ENCODE measurements at regions not wholly inside any gene's neighbourhood (a gene's known extent, or its start where the extent isn't known, plus 50 kb on each side); places are given as distances from the start of the nearest gene placed in this dataset.

- TF ChIP-seq CTCF (IDR thresholded peaks at IDR 0.05; ENCODE audit: low read depth, low read length, missing control alignments) = no peak
- DNase-seq = no peak
- H3K4me3 ChIP-seq (ENCODE audit: low read depth, low read length) = no peak overlapping the region
- in situ Hi-C loops (cut with HindIII; ENCODE audit: low pct_ligation_motif_present, low sequenced_read_pairs) = no loop called here
- H3K27me3 ChIP-seq (replicated peaks) = no peaks in the 10 kb centered on the region
- H3K36me3 ChIP-seq (replicated peaks) = no peaks in the 10 kb centered on the region
- H3K27ac ChIP-seq = peak overlapping the region; percentile 7
Observed at GRCh38 chr2:106981491-106981890, 95.5 kb upstream of the ST6GAL2 start.

GRCh38 chr2:106982350-106982749 is 96.4 kb upstream of the ST6GAL2 start:
- no peak for TF ChIP-seq CTCF (IDR thresholded peaks at IDR 0.05; ENCODE audit: low read depth, low read length, missing control alignments)
- in situ Hi-C loops (cut with HindIII; ENCODE audit: low pct_ligation_motif_present, low sequenced_read_pairs) = no loop called here
- Histone ChIP-seq H3K27ac (peak overlapping the region; percentile 71), H3K4me3 (ENCODE audit: low read depth, low read length) (no peak overlapping the region), H3K36me3 (replicated peaks) (no peaks in the 10 kb centered on the region), H3K27me3 (replicated peaks) (no peaks in the 10 kb centered on the region)
- no peak for DNase-seq

- Histone ChIP-seq H3K4me3 (ENCODE audit: low read depth, low read length) (no peak overlapping the region), H3K36me3 (replicated peaks) (no peaks in the 10 kb centered on the region), H3K27me3 (replicated peaks) (no peaks in the 10 kb centered on the region), H3K27ac (peak overlapping the region; percentile 71)
- peak; percentile 80 for DNase-seq
- in situ Hi-C loops (cut with HindIII; ENCODE audit: low pct_ligation_motif_present, low sequenced_read_pairs) = no loop called here
- TF ChIP-seq CTCF (IDR thresholded peaks at IDR 0.05; ENCODE audit: low read depth, low read length, missing control alignments) = no peak
Observed at GRCh38 chr2:106983305-106983704, 97.3 kb upstream of the ST6GAL2 start.

GRCh38 chr2:106988361-106988760 is 102.4 kb upstream of the ST6GAL2 start:
- in situ Hi-C loops (cut with HindIII; ENCODE audit: low pct_ligation_motif_present, low sequenced_read_pairs) = no loop called here
- Histone ChIP-seq H3K36me3 (replicated peaks) (no peaks in the 10 kb centered on the region), H3K27me3 (replicated peaks) (no peaks in the 10 kb centered on the region), H3K27ac (no peak overlapping the region), H3K4me3 (ENCODE audit: low read depth, low read length) (no peak overlapping the region)
- DNase-seq = no peak
- TF ChIP-seq CTCF (IDR thresholded peaks at IDR 0.05; ENCODE audit: low read depth, low read length, missing control alignments) = no peak

- Histone ChIP-seq H3K36me3 (replicated peaks) (no peaks in the 10 kb centered on the region), H3K27me3 (replicated peaks) (no peaks in the 10 kb centered on the region), H3K27ac (peak overlapping the region; percentile 89), H3K4me3 (ENCODE audit: low read depth, low read length) (no peak overlapping the region)
- peak; percentile 98 for DNase-seq
- no peak for TF ChIP-seq CTCF (IDR thresholded peaks at IDR 0.05; ENCODE audit: low read depth, low read length, missing control alignments)
- in situ Hi-C loops (cut with HindIII; ENCODE audit: low pct_ligation_motif_present, low sequenced_read_pairs) = no loop called here
Observed at GRCh38 chr2:106990297-106990696, 104.3 kb upstream of the ST6GAL2 start.

- no peak for TF ChIP-seq CTCF (IDR thresholded peaks at IDR 0.05; ENCODE audit: low read depth, low read length, missing control alignments)
- Histone ChIP-seq H3K36me3 (replicated peaks) (no peaks in the 10 kb centered on the region), H3K4me3 (ENCODE audit: low read depth, low read length) (no peak overlapping the region), H3K27ac (no peak overlapping the region), H3K27me3 (replicated peaks) (no peaks in the 10 kb centered on the region)
- no peak for DNase-seq
- in situ Hi-C loops (cut with HindIII; ENCODE audit: low pct_ligation_motif_present, low sequenced_read_pairs) = no loop called here
Observed at GRCh38 chr2:106991866-106992265, 105.9 kb upstream of the ST6GAL2 start.

All from brain microvascular endothelial cell (primary cell).